ENCODE measurements at regions not wholly inside any gene's neighbourhood (a gene's known extent, or its start where the extent isn't known, plus 50 kb on each side); places are given as distances from the start of the nearest gene placed in this dataset.

DNA sequence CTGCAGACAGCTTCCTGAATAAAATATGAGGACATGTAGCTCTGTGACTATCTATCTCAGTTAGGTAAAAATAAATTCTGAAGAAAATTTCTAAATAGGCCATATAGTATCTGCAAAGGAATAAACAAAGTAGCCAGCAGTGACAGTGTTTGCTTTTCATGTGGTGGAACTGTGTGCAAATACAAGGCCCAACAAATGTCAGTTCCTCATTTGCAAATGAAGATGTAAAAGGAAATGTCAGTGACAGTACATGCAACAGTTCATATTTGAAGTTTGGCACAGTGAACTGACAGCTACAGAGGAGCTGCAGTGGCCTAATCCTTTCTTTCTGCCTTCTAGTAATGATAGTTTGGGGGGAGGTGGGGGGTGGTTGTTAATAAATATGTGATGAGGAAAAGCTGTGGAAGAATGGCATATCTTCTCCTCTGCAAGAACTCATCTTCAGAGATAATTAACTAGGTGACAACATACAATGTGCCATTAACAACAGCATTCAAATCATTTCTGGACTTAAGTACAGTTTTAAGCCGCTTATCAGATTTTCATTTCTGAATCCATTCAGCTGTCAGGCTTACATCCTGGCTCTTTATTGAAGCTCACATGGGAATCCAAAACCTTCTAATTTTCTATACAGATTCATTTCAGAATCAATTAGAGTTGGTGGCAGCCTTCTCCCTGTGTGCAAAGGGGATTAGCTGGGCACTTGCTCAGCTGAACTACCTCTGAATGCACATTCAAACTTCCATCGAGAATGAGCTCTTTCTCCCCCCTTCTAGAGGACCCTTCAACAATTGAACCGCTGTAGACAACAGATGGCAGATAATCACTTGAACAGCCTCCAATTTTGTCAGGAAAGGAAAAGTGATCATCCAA lies 1059.0 kb upstream of the EPHA7 start:
- Mint-ChIP-seq H3K27me3 (no peaks in the 10 kb centered on the region), H3K27ac (no peak overlapping the region), H3K4me3 (no peak overlapping the region), H3K36me3 (no peaks in the 10 kb centered on the region), H3K4me1 (no peaks in the 10 kb centered on the region), H3K9me3 (peaks cover 0 to 15% (median 6%) of the 10 kb centered on the region in 7 donors)
- no peaks in the 10 kb centered on the region for H3K4me1 ChIP-seq (ENCODE audit: control insufficient read depth, insufficient read depth, low read length, poor library complexity, severe bottlenecking)
- peaks cover 0 to 3% of the 10 kb centered on the region in 2 experiments for H3K9me3 ChIP-seq (ENCODE audit: control insufficient read depth in 2 of 2, low read length in 2 of 2)
- H3K4me3 ChIP-seq (ENCODE audit: low read depth, low read length): no peak overlapping the region
- ATAC-seq (ENCODE audit: low read depth in 2 of 2) (no peak), DNase-seq (no peak)
- H3K27me3 ChIP-seq (ENCODE audit: control insufficient read depth, insufficient read depth, low read length): no peaks in the 10 kb centered on the region
- H3K36me3 ChIP-seq (ENCODE audit: control insufficient read depth, insufficient read depth, low read length): no peaks in the 10 kb centered on the region
- H3K27ac ChIP-seq (ENCODE audit: insufficient read depth, low read length, poor library complexity, severe bottlenecking): no peak overlapping the region

DNA sequence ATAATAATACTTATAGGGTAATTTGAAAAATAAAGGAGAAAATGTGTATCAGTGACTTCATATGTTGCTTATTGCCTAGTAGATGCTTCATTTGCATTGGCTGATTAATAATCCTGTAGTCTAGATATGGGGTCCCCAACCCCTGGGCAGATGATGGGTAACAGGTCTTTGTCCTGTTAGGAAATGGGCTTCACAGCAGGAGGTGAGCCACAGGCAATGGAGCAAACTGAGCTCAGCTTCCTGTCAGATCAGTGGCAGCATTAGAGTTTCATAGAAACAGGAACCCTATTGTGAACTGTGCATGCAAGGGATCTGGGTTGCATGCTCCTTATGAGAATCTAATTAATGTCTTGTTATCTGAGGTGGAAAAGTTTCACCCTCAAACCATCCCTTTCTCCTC lies 1049.5 kb upstream of the EPHA7 start:
- no peaks in the 10 kb centered on the region for H3K27me3 Mint-ChIP-seq
- DNase-seq (no peak), ATAC-seq (ENCODE audit: low read depth in 2 of 2) (no peak)
- H3K27ac Mint-ChIP-seq: no peak overlapping the region
- H3K27ac ChIP-seq (ENCODE audit: insufficient read depth, low read length, poor library complexity, severe bottlenecking): no peak overlapping the region
- H3K9me3 Mint-ChIP-seq: peaks cover 3 to 10% (median 7%) of the 10 kb centered on the region in 7 donors
- H3K27me3 ChIP-seq (ENCODE audit: control insufficient read depth, insufficient read depth, low read length): no peaks in the 10 kb centered on the region
- H3K36me3 Mint-ChIP-seq: no peaks in the 10 kb centered on the region
- no peaks in the 10 kb centered on the region for H3K4me1 Mint-ChIP-seq
- no peaks in the 10 kb centered on the region for H3K4me1 ChIP-seq (ENCODE audit: control insufficient read depth, insufficient read depth, low read length, poor library complexity, severe bottlenecking)
- H3K36me3 ChIP-seq (ENCODE audit: control insufficient read depth, insufficient read depth, low read length): no peaks in the 10 kb centered on the region
- no peak overlapping the region for H3K4me3 Mint-ChIP-seq
- no peaks in the 10 kb centered on the region for H3K9me3 ChIP-seq (ENCODE audit: control insufficient read depth in 2 of 2, low read length in 2 of 2)
- H3K4me3 ChIP-seq (ENCODE audit: low read depth, low read length): no peak overlapping the region

DNA sequence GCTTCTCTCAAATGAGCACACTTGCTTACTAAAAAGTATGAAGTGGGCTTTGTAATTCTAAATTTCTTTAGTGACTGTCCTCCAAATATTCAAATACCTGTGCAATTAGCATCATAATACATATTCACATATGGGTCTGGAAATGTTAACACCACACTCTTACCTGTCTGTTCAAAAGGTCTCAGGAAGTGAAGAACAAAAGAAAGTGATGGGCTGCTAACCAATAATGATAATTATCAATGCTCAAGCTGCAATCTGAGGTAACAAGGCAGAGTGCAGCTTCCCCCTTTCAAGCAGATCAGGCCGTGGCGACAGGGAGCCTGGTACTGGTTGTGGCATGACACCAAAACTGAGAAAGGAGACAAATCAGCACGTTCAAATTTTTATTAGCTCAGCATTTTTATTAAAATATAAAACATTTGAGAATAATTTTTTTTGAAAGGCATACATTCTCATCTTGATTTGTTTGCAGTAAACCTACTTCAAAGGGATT lies 1044.7 kb upstream of the EPHA7 start:
- Histone ChIP-seq H3K4me1 (ENCODE audit: control insufficient read depth, insufficient read depth, low read length, poor library complexity, severe bottlenecking) (no peaks in the 10 kb centered on the region), H3K27ac (ENCODE audit: insufficient read depth, low read length, poor library complexity, severe bottlenecking) (no peak overlapping the region), H3K9me3 (ENCODE audit: control insufficient read depth in 2 of 2, low read length in 2 of 2) (peaks cover 0 to 14% of the 10 kb centered on the region in 2 experiments), H3K27me3 (ENCODE audit: control insufficient read depth, insufficient read depth, low read length) (no peaks in the 10 kb centered on the region), H3K36me3 (ENCODE audit: control insufficient read depth, insufficient read depth, low read length) (no peaks in the 10 kb centered on the region), H3K4me3 (ENCODE audit: low read depth, low read length) (no peak overlapping the region)
- Mint-ChIP-seq H3K27me3 (no peaks in the 10 kb centered on the region), H3K4me1 (no peaks in the 10 kb centered on the region), H3K4me3 (no peak overlapping the region), H3K36me3 (no peaks in the 10 kb centered on the region), H3K9me3 (peaks cover 2 to 23% (median 12%) of the 10 kb centered on the region in 7 donors), H3K27ac (no peak overlapping the region)
- no peak for ATAC-seq (ENCODE audit: low read depth in 2 of 2)
- DNase-seq: no peak

DNA sequence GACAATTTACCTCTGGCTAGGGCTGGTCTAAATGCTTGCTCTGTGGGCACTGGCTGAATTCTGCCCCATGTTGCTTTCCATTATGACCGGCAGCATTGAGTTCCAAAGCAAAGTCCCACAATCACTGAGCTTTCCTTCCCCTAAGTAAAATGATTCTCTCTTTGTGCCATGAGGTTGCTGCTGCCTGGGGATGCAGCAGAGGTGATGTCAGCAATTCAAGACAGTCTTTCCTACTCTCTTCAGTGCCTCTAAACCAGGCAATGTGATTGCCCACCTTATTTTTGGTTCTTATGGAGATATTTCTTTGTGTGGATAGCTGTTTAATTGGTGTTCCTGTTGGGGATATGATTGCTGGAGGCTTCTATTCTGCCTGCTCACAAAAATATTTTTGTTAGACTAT lies 1043.9 kb upstream of the EPHA7 start:
- no peak overlapping the region for H3K27ac Mint-ChIP-seq
- no peak for ATAC-seq (ENCODE audit: low read depth in 2 of 2)
- H3K36me3 Mint-ChIP-seq: no peaks in the 10 kb centered on the region
- H3K4me3 Mint-ChIP-seq: no peak overlapping the region
- Histone ChIP-seq H3K4me3 (ENCODE audit: low read depth, low read length) (no peak overlapping the region), H3K36me3 (ENCODE audit: control insufficient read depth, insufficient read depth, low read length) (no peaks in the 10 kb centered on the region), H3K9me3 (ENCODE audit: control insufficient read depth in 2 of 2, low read length in 2 of 2) (peaks cover 0 to 14% of the 10 kb centered on the region in 2 experiments), H3K27me3 (ENCODE audit: control insufficient read depth, insufficient read depth, low read length) (no peaks in the 10 kb centered on the region), H3K27ac (ENCODE audit: insufficient read depth, low read length, poor library complexity, severe bottlenecking) (no peak overlapping the region), H3K4me1 (ENCODE audit: control insufficient read depth, insufficient read depth, low read length, poor library complexity, severe bottlenecking) (no peaks in the 10 kb centered on the region)
- peaks cover 2 to 23% (median 9%) of the 10 kb centered on the region in 7 donors for H3K9me3 Mint-ChIP-seq
- H3K4me1 Mint-ChIP-seq: no peaks in the 10 kb centered on the region
- no peak for DNase-seq
- H3K27me3 Mint-ChIP-seq: no peaks in the 10 kb centered on the region

DNA sequence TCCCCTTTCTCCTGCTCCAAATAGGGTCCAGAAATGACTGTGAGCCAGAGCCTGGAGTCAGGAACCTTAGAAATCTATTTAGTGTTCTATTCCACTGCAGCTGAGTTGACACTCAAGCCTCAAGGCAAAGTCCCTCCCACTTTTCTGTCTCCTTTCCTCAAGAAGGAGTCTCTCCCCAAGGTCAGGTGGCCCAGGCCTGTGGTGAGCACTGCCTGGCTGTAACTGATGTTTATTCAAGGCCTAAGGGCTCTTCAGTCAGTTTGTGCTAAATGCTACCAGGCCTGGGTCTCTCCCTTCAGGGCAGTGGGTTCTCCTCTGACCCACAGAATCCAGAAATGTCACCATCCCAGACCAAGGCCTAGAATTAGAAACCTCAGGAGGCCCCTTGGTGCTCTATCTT lies 1042.9 kb upstream of the EPHA7 start:
- Mint-ChIP-seq H3K9me3 (peaks cover 2 to 23% (median 8%) of the 10 kb centered on the region in 7 donors), H3K27me3 (no peaks in the 10 kb centered on the region), H3K4me3 (no peak overlapping the region), H3K4me1 (no peaks in the 10 kb centered on the region), H3K36me3 (no peaks in the 10 kb centered on the region), H3K27ac (no peak overlapping the region)
- ATAC-seq (ENCODE audit: low read depth in 2 of 2): no peak
- DNase-seq: no peak
- Histone ChIP-seq H3K4me1 (ENCODE audit: control insufficient read depth, insufficient read depth, low read length, poor library complexity, severe bottlenecking) (no peaks in the 10 kb centered on the region), H3K27me3 (ENCODE audit: control insufficient read depth, insufficient read depth, low read length) (no peaks in the 10 kb centered on the region), H3K27ac (ENCODE audit: insufficient read depth, low read length, poor library complexity, severe bottlenecking) (no peak overlapping the region), H3K36me3 (ENCODE audit: control insufficient read depth, insufficient read depth, low read length) (no peaks in the 10 kb centered on the region), H3K4me3 (ENCODE audit: low read depth, low read length) (no peak overlapping the region), H3K9me3 (ENCODE audit: control insufficient read depth in 2 of 2, low read length in 2 of 2) (peaks cover 0 to 14% of the 10 kb centered on the region in 2 experiments)

DNA sequence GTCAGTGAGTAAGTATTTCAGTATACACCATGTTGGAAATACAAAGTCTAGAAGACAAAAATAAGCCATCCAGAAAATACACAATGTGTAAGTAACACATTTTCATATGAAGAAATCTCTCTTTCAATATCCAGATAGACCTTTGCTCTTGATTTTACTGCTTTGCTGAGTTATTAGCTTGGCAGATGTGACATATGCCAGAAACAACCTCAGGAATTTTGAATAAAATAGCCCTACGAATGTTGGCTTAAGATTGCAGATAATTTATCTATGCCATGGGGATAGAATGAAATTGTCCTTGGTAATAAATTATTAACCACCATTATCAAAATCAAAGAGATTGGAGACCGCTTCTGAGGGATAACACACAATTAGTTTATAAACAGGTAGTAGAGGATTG lies 1036.9 kb upstream of the EPHA7 start:
- H3K4me3 ChIP-seq (ENCODE audit: low read depth, low read length): no peak overlapping the region
- no peaks in the 10 kb centered on the region for H3K27me3 Mint-ChIP-seq
- no peaks in the 10 kb centered on the region for H3K36me3 Mint-ChIP-seq

DNA sequence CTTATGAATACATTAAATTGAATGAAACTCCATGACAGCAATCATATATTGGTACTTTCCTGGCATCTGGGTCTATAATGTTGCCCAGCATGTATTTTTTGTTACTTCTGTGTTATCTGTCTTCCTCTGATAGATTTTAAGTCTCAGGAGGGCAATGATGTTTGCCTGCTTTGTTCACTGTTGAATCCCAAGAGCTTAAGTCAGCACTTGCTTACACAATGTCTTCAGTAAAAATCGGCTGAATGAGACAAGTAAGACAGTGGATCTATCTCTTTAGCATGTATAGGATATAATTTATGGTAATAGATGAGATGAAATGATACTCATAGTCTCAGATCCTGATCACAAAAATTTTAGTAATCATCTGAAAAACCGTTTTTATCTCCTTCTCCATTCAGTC lies 1034.9 kb upstream of the EPHA7 start:
- Mint-ChIP-seq H3K4me3 (no peak overlapping the region), H3K27ac (no peak overlapping the region), H3K27me3 (no peaks in the 10 kb centered on the region), H3K36me3 (no peaks in the 10 kb centered on the region), H3K9me3 (peaks cover 6 to 16% (median 8%) of the 10 kb centered on the region in 7 donors), H3K4me1 (no peaks in the 10 kb centered on the region)
- Histone ChIP-seq H3K4me3 (ENCODE audit: low read depth, low read length) (no peak overlapping the region), H3K9me3 (ENCODE audit: control insufficient read depth in 2 of 2, low read length in 2 of 2) (peaks cover 0 to 5% of the 10 kb centered on the region in 2 experiments), H3K4me1 (ENCODE audit: control insufficient read depth, insufficient read depth, low read length, poor library complexity, severe bottlenecking) (no peaks in the 10 kb centered on the region), H3K27me3 (ENCODE audit: control insufficient read depth, insufficient read depth, low read length) (no peaks in the 10 kb centered on the region), H3K36me3 (ENCODE audit: control insufficient read depth, insufficient read depth, low read length) (no peaks in the 10 kb centered on the region), H3K27ac (ENCODE audit: insufficient read depth, low read length, poor library complexity, severe bottlenecking) (no peak overlapping the region)
- no peak for ATAC-seq (ENCODE audit: low read depth in 2 of 2)
- DNase-seq: no peak

More for the DNA sequence above, 1036.9 kb upstream of the EPHA7 start:
- no peak overlapping the region for H3K27ac Mint-ChIP-seq
- H3K9me3 Mint-ChIP-seq: peaks cover 2 to 22% (median 9%) of the 10 kb centered on the region in 7 donors
- Histone ChIP-seq H3K9me3 (ENCODE audit: control insufficient read depth in 2 of 2, low read length in 2 of 2) (peaks cover 0 to 5% of the 10 kb centered on the region in 2 experiments), H3K27ac (ENCODE audit: insufficient read depth, low read length, poor library complexity, severe bottlenecking) (no peak overlapping the region), H3K27me3 (ENCODE audit: control insufficient read depth, insufficient read depth, low read length) (no peaks in the 10 kb centered on the region), H3K4me1 (ENCODE audit: control insufficient read depth, insufficient read depth, low read length, poor library complexity, severe bottlenecking) (no peaks in the 10 kb centered on the region), H3K36me3 (ENCODE audit: control insufficient read depth, insufficient read depth, low read length) (no peaks in the 10 kb centered on the region)
- no peaks in the 10 kb centered on the region for H3K4me1 Mint-ChIP-seq
- H3K4me3 Mint-ChIP-seq: no peak overlapping the region
- no peak for ATAC-seq (ENCODE audit: low read depth in 2 of 2)
- DNase-seq: no peak

DNA sequence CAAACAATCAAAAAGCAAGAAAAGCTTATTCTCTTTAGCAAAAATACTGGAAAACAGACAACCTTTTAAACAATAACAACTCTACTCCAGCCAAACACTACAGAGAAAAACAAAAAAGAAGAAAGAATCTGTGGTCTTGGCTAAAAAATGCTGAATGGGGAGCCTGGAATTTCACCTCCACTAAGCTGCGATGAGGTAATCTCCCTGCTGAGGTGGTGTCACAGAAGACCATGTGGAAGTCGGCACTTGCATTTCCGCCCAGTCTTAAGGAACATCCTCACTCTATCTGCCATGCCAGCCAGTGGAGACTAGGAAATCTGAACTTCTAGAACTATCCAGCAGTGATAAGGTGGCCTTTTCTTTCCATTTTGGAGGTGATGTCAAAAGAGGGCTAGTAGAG lies 1026.8 kb upstream of the EPHA7 start:
- no peak for DNase-seq
- no peaks in the 10 kb centered on the region for H3K36me3 Mint-ChIP-seq
- no peak overlapping the region for H3K27ac Mint-ChIP-seq

More for the DNA sequence above, 1026.8 kb upstream of the EPHA7 start:
- H3K9me3 ChIP-seq (ENCODE audit: control insufficient read depth in 2 of 2, low read length in 2 of 2): peaks cover 0 to 5% of the 10 kb centered on the region in 2 experiments
- no peak overlapping the region for H3K4me3 ChIP-seq (ENCODE audit: low read depth, low read length)
- no peak for ATAC-seq (ENCODE audit: low read depth in 2 of 2)
- H3K27me3 ChIP-seq (ENCODE audit: control insufficient read depth, insufficient read depth, low read length): no peaks in the 10 kb centered on the region
- no peaks in the 10 kb centered on the region for H3K4me1 ChIP-seq (ENCODE audit: control insufficient read depth, insufficient read depth, low read length, poor library complexity, severe bottlenecking)
- H3K27ac ChIP-seq (ENCODE audit: insufficient read depth, low read length, poor library complexity, severe bottlenecking): no peak overlapping the region
- Mint-ChIP-seq H3K9me3 (peaks cover 0 to 13% (median 7%) of the 10 kb centered on the region in 7 donors), H3K27me3 (no peaks in the 10 kb centered on the region), H3K4me1 (no peaks in the 10 kb centered on the region), H3K4me3 (no peak overlapping the region)
- H3K36me3 ChIP-seq (ENCODE audit: control insufficient read depth, insufficient read depth, low read length): no peaks in the 10 kb centered on the region
